Nephron progenitor cell (in vitro differentiated cells): ENCODE measurements at regions not wholly inside any gene's neighbourhood (a gene's known extent, or its start where the extent isn't known, plus 50 kb on each side); places are given as distances from the start of the nearest gene placed in this dataset.

ENCODE experiments used
- DNase-seq: peaks from one replicate; pipeline ENCODE4 v3.0.0; 2021
- H3K27ac Mint-ChIP-seq: 2 replicates; pipeline ENCODE4 v1.8.0; 2021; ENCODE audit warnings: mild to moderate bottlenecking, moderate library complexity, mixed read lengths
- H3K27me3 Mint-ChIP-seq: 2 replicates; pipeline ENCODE4 v1.8.0; 2021; ENCODE audit warnings: mild to moderate bottlenecking, low read depth, mixed read lengths; ENCODE audit not compliant: poor library complexity
- H3K36me3 Mint-ChIP-seq: 2 replicates; pipeline ENCODE4 v1.8.0; 2021; ENCODE audit warnings: low read depth, mixed read lengths
- H3K4me1 Mint-ChIP-seq: 2 replicates; pipeline ENCODE4 v1.8.0; 2021; ENCODE audit warnings: mixed read lengths
- H3K4me3 Mint-ChIP-seq: 2 replicates; pipeline ENCODE4 v1.8.0; 2021; ENCODE audit warnings: mild to moderate bottlenecking, moderate library complexity, mixed read lengths
- H3K9me3 Mint-ChIP-seq: 2 replicates; pipeline ENCODE4 v1.8.0; 2021; ENCODE audit warnings: mild to moderate bottlenecking, moderate library complexity, mixed read lengths
- TF ChIP-seq, protein P1 (sequence below): fragments of 200-600 bp; sonication (generic); IDR thresholded peaks from 2 replicates; pipeline ENCODE4 v1.5.0; 2021; ENCODE audit warnings: antibody characterized with exemption

GRCh38 chr1:47692196-47692595, 254.4 kb downstream of the FOXD2 start:
- Mint-ChIP-seq H3K9me3 (no peaks in the 10 kb centered on the region), H3K36me3 (no peaks in the 10 kb centered on the region), H3K27ac (no peak overlapping the region), H3K4me3 (no peak overlapping the region), H3K4me1 (peaks cover 81% of the 10 kb centered on the region), H3K27me3 (peaks cover 12% of the 10 kb centered on the region)
- no peak for DNase-seq
- TF ChIP-seq, protein P1, sequence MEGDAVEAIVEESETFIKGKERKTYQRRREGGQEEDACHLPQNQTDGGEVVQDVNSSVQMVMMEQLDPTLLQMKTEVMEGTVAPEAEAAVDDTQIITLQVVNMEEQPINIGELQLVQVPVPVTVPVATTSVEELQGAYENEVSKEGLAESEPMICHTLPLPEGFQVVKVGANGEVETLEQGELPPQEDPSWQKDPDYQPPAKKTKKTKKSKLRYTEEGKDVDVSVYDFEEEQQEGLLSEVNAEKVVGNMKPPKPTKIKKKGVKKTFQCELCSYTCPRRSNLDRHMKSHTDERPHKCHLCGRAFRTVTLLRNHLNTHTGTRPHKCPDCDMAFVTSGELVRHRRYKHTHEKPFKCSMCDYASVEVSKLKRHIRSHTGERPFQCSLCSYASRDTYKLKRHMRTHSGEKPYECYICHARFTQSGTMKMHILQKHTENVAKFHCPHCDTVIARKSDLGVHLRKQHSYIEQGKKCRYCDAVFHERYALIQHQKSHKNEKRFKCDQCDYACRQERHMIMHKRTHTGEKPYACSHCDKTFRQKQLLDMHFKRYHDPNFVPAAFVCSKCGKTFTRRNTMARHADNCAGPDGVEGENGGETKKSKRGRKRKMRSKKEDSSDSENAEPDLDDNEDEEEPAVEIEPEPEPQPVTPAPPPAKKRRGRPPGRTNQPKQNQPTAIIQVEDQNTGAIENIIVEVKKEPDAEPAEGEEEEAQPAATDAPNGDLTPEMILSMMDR = no peak

DNA sequence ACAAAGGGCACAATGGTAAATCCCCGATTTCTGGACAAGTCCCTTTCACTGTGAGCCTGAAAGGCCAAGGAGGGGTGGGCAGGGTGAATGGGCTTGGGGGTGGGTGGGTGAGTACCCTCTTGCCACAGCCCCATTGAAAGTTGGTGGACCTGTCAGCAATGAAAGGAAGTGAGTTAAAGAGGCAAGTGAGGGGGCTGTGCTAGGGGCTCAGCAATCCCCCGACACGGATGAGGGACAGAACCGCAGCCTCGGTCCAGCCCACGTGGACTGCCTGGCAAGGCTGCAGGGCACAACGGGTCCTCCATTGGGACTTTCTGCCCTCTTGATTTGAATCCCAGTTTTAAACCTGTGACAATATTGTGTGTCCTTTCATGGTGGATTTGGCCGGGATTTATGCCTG, 255.3 kb downstream of the FOXD2 start:
- peaks cover 81% of the 10 kb centered on the region for H3K4me1 Mint-ChIP-seq
- no peaks in the 10 kb centered on the region for H3K36me3 Mint-ChIP-seq
- TF ChIP-seq, protein P1 = no peak
- no peak overlapping the region for H3K27ac Mint-ChIP-seq
- H3K27me3 Mint-ChIP-seq = peaks cover 12% of the 10 kb centered on the region
- H3K9me3 Mint-ChIP-seq = no peaks in the 10 kb centered on the region
- H3K4me3 Mint-ChIP-seq = no peak overlapping the region
- no peak for DNase-seq

DNA sequence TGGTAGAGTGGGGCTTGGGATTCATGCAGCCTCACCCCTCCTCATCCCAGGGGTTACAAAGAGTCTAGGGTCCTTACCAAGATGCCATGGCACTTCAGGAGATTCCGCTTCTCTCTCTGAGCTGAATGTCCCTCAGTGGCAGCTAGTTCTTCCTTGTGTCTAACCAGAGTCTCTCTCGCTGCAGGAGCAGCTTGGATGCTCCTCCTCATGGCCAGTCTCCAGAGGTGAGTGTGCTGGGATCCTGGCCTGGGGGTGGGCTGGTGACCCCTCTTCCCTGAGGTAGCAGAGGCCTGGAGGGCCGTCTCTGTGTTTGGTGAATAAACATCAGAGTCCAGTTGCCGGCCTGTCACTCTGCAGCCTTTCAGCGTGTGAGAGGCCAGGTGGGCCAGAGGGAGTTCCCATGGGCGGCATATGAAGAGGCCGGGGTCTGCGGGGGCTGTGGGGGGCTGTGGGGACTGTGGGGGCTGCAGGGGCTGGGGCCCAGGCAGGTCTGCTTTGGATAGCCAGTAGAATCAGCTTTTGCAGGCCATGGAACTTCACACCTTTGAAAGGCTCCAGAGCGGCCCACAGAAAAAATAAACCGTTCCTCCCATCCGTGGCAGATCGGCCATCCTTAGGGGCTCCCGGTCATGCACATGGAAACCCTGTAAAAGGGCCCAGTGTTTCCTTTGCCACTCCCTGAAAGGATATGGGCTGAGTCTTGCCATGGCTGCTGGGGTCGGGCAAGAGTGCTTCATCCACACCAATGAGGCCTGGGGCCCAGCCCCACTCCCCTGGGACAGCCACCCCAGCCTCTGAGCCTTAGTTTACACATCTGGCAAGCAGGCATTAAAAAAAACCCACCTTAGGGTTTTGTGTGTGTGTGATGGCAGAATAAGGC, 256.4 kb downstream of the FOXD2 start:
- TF ChIP-seq, protein P1 = no peak
- peak overlapping the region; percentile 79 for H3K27ac Mint-ChIP-seq
- peaks cover 80% of the 10 kb centered on the region for H3K4me1 Mint-ChIP-seq
- DNase-seq = no peak
- no peaks in the 10 kb centered on the region for H3K9me3 Mint-ChIP-seq
- no peaks in the 10 kb centered on the region for H3K36me3 Mint-ChIP-seq
- peaks cover 12% of the 10 kb centered on the region for H3K27me3 Mint-ChIP-seq
- no peak overlapping the region for H3K4me3 Mint-ChIP-seq

DNA sequence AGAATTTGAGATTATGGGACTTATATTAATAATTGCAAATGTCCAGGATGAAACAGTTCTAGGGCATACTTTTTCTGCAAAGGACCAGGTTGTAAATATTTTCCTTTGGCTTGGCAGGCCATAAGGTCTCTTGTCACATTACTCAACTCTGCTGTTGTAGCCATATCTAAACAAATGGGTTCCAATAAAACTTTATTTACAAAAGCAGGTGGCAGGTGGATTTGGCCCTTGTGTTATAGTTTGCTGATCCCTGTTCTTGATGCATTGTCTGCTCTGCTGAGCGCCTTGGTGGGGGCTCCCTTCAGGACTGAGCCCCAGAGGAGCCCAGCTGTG, 258.5 kb downstream of the FOXD2 start:
- Mint-ChIP-seq H3K9me3 (no peaks in the 10 kb centered on the region), H3K4me3 (no peak overlapping the region), H3K27me3 (peaks cover 16% of the 10 kb centered on the region), H3K27ac (no peak overlapping the region), H3K36me3 (no peaks in the 10 kb centered on the region), H3K4me1 (peaks cover 78% of the 10 kb centered on the region)
- TF ChIP-seq, protein P1 = no peak
- no peak for DNase-seq

GRCh38 chr1:47696737-47697441, 259.0 kb downstream of the FOXD2 start:
- no peak for DNase-seq
- TF ChIP-seq, protein P1 = no peak
- Mint-ChIP-seq H3K27me3 (peaks cover 20% of the 10 kb centered on the region), H3K9me3 (no peaks in the 10 kb centered on the region), H3K27ac (peak overlapping the region; percentile 91), H3K4me1 (peaks cover 84% of the 10 kb centered on the region), H3K4me3 (no peak overlapping the region), H3K36me3 (no peaks in the 10 kb centered on the region)
